ENCODE measurements at regions not wholly inside any gene's neighbourhood (a gene's known extent, or its start where the extent isn't known, plus 50 kb on each side); places are given as distances from the start of the nearest gene placed in this dataset.

DNA sequence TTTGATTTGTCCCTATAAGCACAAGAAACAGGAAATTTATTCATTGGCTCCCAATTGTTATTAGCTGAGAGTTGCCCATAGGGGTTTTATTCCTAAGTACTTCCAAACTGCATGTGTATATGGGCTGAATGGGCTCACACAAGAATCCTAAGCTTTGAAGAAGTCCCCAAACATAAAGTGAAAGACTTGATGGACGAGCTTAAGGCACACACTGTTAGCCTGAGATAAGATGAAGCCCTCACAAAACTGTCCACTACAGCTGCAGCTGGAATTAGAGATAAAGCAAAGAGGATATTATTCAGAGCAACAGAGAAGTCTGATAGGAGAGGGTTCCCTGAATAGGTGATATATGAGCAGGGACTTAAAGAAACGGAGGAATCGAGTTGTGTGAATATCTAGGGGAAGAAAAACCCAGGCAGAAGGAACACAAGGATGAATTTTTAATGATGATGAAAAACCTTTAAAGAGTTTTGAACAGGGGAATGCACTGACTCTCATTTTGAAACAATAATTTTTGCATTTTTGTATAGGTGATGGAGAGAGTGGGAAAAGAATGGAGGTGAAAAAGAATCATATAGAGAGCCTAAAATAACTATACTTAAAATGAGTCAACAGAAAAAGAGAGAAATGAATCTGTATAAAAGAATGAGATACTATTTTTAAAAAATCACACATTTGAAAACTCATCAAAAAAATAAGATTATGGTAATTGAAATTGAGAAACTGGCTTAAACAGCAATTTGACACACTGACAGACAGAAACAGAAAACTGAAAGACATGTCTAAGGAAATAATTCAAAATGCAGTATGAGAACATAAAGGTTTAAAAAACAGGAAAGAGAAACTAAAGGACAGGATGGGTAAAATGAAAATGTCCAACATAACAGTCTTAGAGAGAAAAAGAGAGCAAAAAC lies 133.6 kb upstream of the POGK start:
- BruUV-seq (replicated peaks), result no TSS peak
- TF ChIP-seq ATF3 (IDR thresholded peaks at IDR 0.05) (no peak), POLR2AphosphoS5 (IDR thresholded peaks at IDR 0.05; ENCODE audit: low read depth, low read length) (no peak), SIN3A (IDR thresholded peaks at IDR 0.05; ENCODE audit: low read depth) (no peak), RAD21 (IDR thresholded peaks at IDR 0.05; ENCODE audit: low read depth) (no peak), FOSL1 (IDR thresholded peaks at IDR 0.05; ENCODE audit: low read depth) (no peak), CEBPB (IDR thresholded peaks at IDR 0.05; ENCODE audit: low read depth) (no peak), ZNF274 (IDR thresholded peaks at IDR 0.05; ENCODE audit: low read depth, low read length) (no peak), POLR2A (IDR thresholded peaks at IDR 0.05; ENCODE audit: borderline replicate concordance, extremely low read depth, insufficient read depth, insufficient read length) (no peak), EZH2phosphoT487 (IDR thresholded peaks at IDR 0.05; ENCODE audit: borderline replicate concordance) (no peak), JUND (IDR thresholded peaks at IDR 0.05) (no peak), CBX3 (IDR thresholded peaks at IDR 0.05; ENCODE audit: low read depth) (no peak), EGR1 (IDR thresholded peaks at IDR 0.05; ENCODE audit: low read depth) (no peak), YY1 (IDR thresholded peaks at IDR 0.05; ENCODE audit: extremely low read depth, insufficient replicate concordance, low read depth, low read length) (no peak), MAX (IDR thresholded peaks at IDR 0.05) (no peak)
- TF ChIP-seq, protein P1, sequence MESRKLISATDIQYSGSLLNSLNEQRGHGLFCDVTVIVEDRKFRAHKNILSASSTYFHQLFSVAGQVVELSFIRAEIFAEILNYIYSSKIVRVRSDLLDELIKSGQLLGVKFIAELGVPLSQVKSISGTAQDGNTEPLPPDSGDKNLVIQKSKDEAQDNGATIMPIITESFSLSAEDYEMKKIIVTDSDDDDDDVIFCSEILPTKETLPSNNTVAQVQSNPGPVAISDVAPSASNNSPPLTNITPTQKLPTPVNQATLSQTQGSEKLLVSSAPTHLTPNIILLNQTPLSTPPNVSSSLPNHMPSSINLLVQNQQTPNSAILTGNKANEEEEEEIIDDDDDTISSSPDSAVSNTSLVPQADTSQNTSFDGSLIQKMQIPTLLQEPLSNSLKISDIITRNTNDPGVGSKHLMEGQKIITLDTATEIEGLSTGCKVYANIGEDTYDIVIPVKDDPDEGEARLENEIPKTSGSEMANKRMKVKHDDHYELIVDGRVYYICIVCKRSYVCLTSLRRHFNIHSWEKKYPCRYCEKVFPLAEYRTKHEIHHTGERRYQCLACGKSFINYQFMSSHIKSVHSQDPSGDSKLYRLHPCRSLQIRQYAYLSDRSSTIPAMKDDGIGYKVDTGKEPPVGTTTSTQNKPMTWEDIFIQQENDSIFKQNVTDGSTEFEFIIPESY (IDR thresholded peaks at IDR 0.05; ENCODE audit: extremely low read depth, insufficient replicate concordance, low read length), result no peak
- TF ChIP-seq, protein P2, sequence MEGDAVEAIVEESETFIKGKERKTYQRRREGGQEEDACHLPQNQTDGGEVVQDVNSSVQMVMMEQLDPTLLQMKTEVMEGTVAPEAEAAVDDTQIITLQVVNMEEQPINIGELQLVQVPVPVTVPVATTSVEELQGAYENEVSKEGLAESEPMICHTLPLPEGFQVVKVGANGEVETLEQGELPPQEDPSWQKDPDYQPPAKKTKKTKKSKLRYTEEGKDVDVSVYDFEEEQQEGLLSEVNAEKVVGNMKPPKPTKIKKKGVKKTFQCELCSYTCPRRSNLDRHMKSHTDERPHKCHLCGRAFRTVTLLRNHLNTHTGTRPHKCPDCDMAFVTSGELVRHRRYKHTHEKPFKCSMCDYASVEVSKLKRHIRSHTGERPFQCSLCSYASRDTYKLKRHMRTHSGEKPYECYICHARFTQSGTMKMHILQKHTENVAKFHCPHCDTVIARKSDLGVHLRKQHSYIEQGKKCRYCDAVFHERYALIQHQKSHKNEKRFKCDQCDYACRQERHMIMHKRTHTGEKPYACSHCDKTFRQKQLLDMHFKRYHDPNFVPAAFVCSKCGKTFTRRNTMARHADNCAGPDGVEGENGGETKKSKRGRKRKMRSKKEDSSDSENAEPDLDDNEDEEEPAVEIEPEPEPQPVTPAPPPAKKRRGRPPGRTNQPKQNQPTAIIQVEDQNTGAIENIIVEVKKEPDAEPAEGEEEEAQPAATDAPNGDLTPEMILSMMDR (IDR thresholded peaks at IDR 0.05 in 2 of 3, conservative IDR thresholded peaks at IDR 0.05 in 1 of 3; ENCODE audit: borderline replicate concordance in 1 of 3, insufficient read depth in 1 of 3, low read depth in 2 of 3, low read length in 2 of 3), result no peak
- no peak for ATAC-seq
- no peaks in the 10 kb centered on the region for H4K20me1 ChIP-seq (ENCODE audit: insufficient read depth)
- H3K9me3 ChIP-seq (ENCODE audit: control insufficient read depth in 1 of 2, insufficient read depth in 1 of 2, low read depth in 1 of 2, low read length in 2 of 2), result no peaks in the 10 kb centered on the region
- H2AFZ ChIP-seq (ENCODE audit: low read depth, low read length, poor library complexity, severe bottlenecking), result no peak overlapping the region
- DNase-seq (ENCODE audit: low read depth, low spot score), result no peak
- RAD21 ChIA-PET (ENCODE audit: low non-redundant PET in 1 of 2, low total read pairs in 2 of 2, uncharacterized antibody in 2 of 2, unreplicated experiment in 2 of 2), result no interaction called here
- H3K4me1 ChIP-seq (ENCODE audit: control insufficient read depth in 1 of 2, insufficient read depth in 2 of 2, low read length in 2 of 2), result no peaks in the 10 kb centered on the region
- H3K9ac ChIP-seq (ENCODE audit: low read length), result no peak overlapping the region
- POLR2A ChIA-PET, result no interaction called here
- H3K9me2 ChIP-seq (ENCODE audit: insufficient read depth), result no peaks in the 10 kb centered on the region
- no peak overlapping the region for H3K4me3 ChIP-seq (replicated peaks in 1 of 2; ENCODE audit: low read depth in 1 of 2, low read length in 2 of 2)
- no peaks in the 10 kb centered on the region for H3K79me2 ChIP-seq (ENCODE audit: insufficient read depth, low read length)
- H3K27ac ChIP-seq (ENCODE audit: low read depth, low read length), result no peak overlapping the region
- peaks cover 14% of the 10 kb centered on the region; the same call in 1 of the 2 replicates for H3K27me3 ChIP-seq (ENCODE audit: insufficient read depth, low read length)
- no peaks in the 10 kb centered on the region for H3K36me3 ChIP-seq (ENCODE audit: control insufficient read depth in 1 of 2, insufficient read depth in 2 of 2, low read length in 2 of 2)
- no peak overlapping the region for H3K4me2 ChIP-seq (ENCODE audit: low read length)
- CTCF ChIA-PET, result interaction anchor here (0.8 to 1.1 kb wide), 2 partner anchors 25 to 29 kb away, joined by 3 read pairs; no protein-coding TSS in a partner anchor
- intact Hi-C loops (cut with micrococcal nuclease), result no loop called here
